Peyer's patch (tissue), 4 donors: ENCODE measurements at regions not wholly inside any gene's neighbourhood (a gene's known extent, or its start where the extent isn't known, plus 50 kb on each side); places are given as distances from the start of the nearest gene placed in this dataset.

ENCODE experiments used
- CTCF ChIP-seq, 6 experiments: fragments of 450-650 bp in 4 of 6; fragments of 200-600 bp in 2 of 6; sonication (generic) in 1 of 6; IDR thresholded peaks; one replicate each; pipeline ENCODE4 v1.5.1; 2017 to 2019; ENCODE audit warnings: antibody characterized with exemption in 6 of 6, mild to moderate bottlenecking in 3 of 6, moderate library complexity in 1 of 6
- POLR2A ChIP-seq, 2 donors: fragments of 450-650 bp; IDR thresholded peaks; one replicate each; pipeline ENCODE4 v1.5.1; 2017; ENCODE audit warnings: antibody characterized with exemption in 2 of 2, mild to moderate bottlenecking in 2 of 2, moderate library complexity in 2 of 2

- no peak for TF ChIP-seq CTCF (IDR thresholded peaks at IDR 0.05)
- no peak for TF ChIP-seq POLR2A (IDR thresholded peaks at IDR 0.05)
Observed at GRCh38 chr9:87799503-87799902, 73.6 kb downstream of the CTSL start.
